OCI-LY1 (cell line): ENCODE measurements at regions not wholly inside any gene's neighbourhood (a gene's known extent, or its start where the extent isn't known, plus 50 kb on each side); places are given as distances from the start of the nearest gene placed in this dataset.

Experiments
- H2AFZ ChIP-seq: fragments of 200-600 bp; sonication (generic), shearing (Covaris generic); 2 replicates; pipeline ENCODE4 v1.6.0; 2014; ENCODE audit warnings: antibody characterized with exemption, mild to moderate bottlenecking, low read length
- H3F3A ChIP-seq: fragments of 200-600 bp; sonication (generic), shearing (Covaris generic); 2 replicates; pipeline ENCODE4 v1.6.0; 2014; ENCODE audit warnings: mild to moderate bottlenecking, antibody characterized with exemption, low read length, moderate library complexity; ENCODE audit not compliant: insufficient read depth
- H3K27ac ChIP-seq: fragments of 200-600 bp; sonication (generic); 2 replicates; pipeline ENCODE4 v1.5.1; 2014; ENCODE audit warnings: low read length, mixed run types, mild to moderate bottlenecking, low read depth; ENCODE audit not compliant: poor library complexity, severe bottlenecking
- H3K27me3 ChIP-seq: fragments of 200-600 bp; sonication (generic); 2 replicates; pipeline ENCODE4 v1.6.0; 2014; ENCODE audit warnings: antibody characterized with exemption, mild to moderate bottlenecking, low read length, moderate library complexity; ENCODE audit not compliant: insufficient read depth
- H3K36me3 ChIP-seq: fragments of 200-600 bp; sonication (generic); 2 replicates; pipeline ENCODE4 v1.6.1; 2014; ENCODE audit warnings: mild to moderate bottlenecking, antibody characterized with exemption, low read length, moderate library complexity, mixed read lengths; ENCODE audit not compliant: insufficient read depth
- H3K4me1 ChIP-seq: fragments of 200-600 bp; sonication (generic); 2 replicates; pipeline ENCODE4 v1.5.1; 2014; ENCODE audit warnings: mild to moderate bottlenecking, low read length, moderate library complexity; ENCODE audit not compliant: insufficient read depth, severe bottlenecking
- H3K4me2 ChIP-seq: fragments of 200-600 bp; sonication (generic), shearing (Covaris generic); 2 replicates; pipeline ENCODE4 v1.6.1; 2014; ENCODE audit warnings: low read length
- H3K4me3 ChIP-seq: fragments of 200-600 bp; sonication (generic); 2 replicates; pipeline ENCODE4 v1.5.1; 2014; ENCODE audit warnings: low read length, low read depth, mild to moderate bottlenecking, mixed read lengths; ENCODE audit not compliant: poor library complexity, severe bottlenecking
- H3K79me2 ChIP-seq: fragments of 200-600 bp; shearing (Covaris generic); 2 replicates; pipeline ENCODE4 v1.6.1; 2016; ENCODE audit warnings: mixed run types, low read length, mixed read lengths; ENCODE audit not compliant: insufficient read depth
- H3K9ac ChIP-seq: fragments of 200-600 bp; sonication (generic), shearing (Covaris generic); 2 replicates; pipeline ENCODE4 v1.6.1; 2014; ENCODE audit warnings: mild to moderate bottlenecking, low read length, mixed read lengths
- H3K9me2 ChIP-seq: fragments of 200-600 bp; sonication (generic), shearing (Covaris generic); 2 replicates; pipeline ENCODE4 v1.6.1; 2014; ENCODE audit warnings: low read depth, mild to moderate bottlenecking, low read length, mixed read lengths
- H3K9me3 ChIP-seq: fragments of 200-600 bp; shearing (Covaris generic); 2 replicates; pipeline ENCODE4 v1.6.1; 2014; ENCODE audit warnings: low read length, mixed read lengths
- H4K20me1 ChIP-seq: fragments of 200-600 bp; sonication (generic), shearing (Covaris generic); 2 replicates; pipeline ENCODE4 v1.6.0; 2016; ENCODE audit warnings: mild to moderate bottlenecking, low read length; ENCODE audit not compliant: insufficient read depth
- CTCF ChIP-seq: fragments of 200-600 bp; sonication (generic), shearing (Covaris generic); IDR thresholded peaks from 2 replicates; pipeline ENCODE4 v1.5.1; 2017; ENCODE audit warnings: mild to moderate bottlenecking, antibody characterized with exemption, low read length, moderate library complexity, mixed read lengths
- EZH2 ChIP-seq: fragments of 200-600 bp; sonication (generic), shearing (Covaris generic); IDR thresholded peaks from 2 replicates; pipeline ENCODE4 v1.8.0; 2017; ENCODE audit warnings: borderline replicate concordance, mixed run types, mild to moderate bottlenecking, antibody characterized with exemption, low read length, moderate library complexity, mixed read lengths

- Histone ChIP-seq H3K4me1 (peaks cover 13% of the 10 kb centered on the region), H3K9ac (no peak overlapping the region), H3K36me3 (no peaks in the 10 kb centered on the region), H3K27me3 (no peaks in the 10 kb centered on the region), H3K4me2 (peak overlapping the region; percentile 38), H2AFZ (peak overlapping the region; percentile 94; the same call in 1 of the 2 replicates), H3K27ac (peak overlapping the region; percentile 29), H4K20me1 (no peaks in the 10 kb centered on the region), H3K9me3 (no peaks in the 10 kb centered on the region), H3K4me3 (peak overlapping the region; percentile 11), H3K79me2 (no peaks in the 10 kb centered on the region), H3F3A (no peaks in the 10 kb centered on the region), H3K9me2 (no peaks in the 10 kb centered on the region)
- no peak for TF ChIP-seq CTCF
- TF ChIP-seq EZH2 = no peak
Observed at GRCh38 chr10:56880606-56881005, 519.5 kb upstream of the ZWINT start.

GRCh38 chr10:56874950-56875349 lies 513.9 kb upstream of the ZWINT start:
- TF ChIP-seq EZH2 = no peak
- no peak for TF ChIP-seq CTCF
- H4K20me1 ChIP-seq = no peaks in the 10 kb centered on the region
- H3K27me3 ChIP-seq = no peaks in the 10 kb centered on the region
- H3K4me1 ChIP-seq = no peaks in the 10 kb centered on the region
- no peak overlapping the region for H3K4me3 ChIP-seq
- no peaks in the 10 kb centered on the region for H3F3A ChIP-seq
- no peak overlapping the region for H3K9ac ChIP-seq
- no peaks in the 10 kb centered on the region for H3K36me3 ChIP-seq
- H3K9me2 ChIP-seq = no peaks in the 10 kb centered on the region
- no peak overlapping the region for H3K4me2 ChIP-seq
- H3K27ac ChIP-seq = no peak overlapping the region
- no peaks in the 10 kb centered on the region for H3K79me2 ChIP-seq
- no peaks in the 10 kb centered on the region for H3K9me3 ChIP-seq
- no peak overlapping the region for H2AFZ ChIP-seq

- no peaks in the 10 kb centered on the region for H3F3A ChIP-seq
Observed at GRCh38 chr10:56871160-56871668, 510.2 kb upstream of the ZWINT start.

More at GRCh38 chr10:56871160-56871668, 510.2 kb upstream of the ZWINT start:
- H2AFZ ChIP-seq = no peak overlapping the region
- H3K27ac ChIP-seq = no peak overlapping the region
- no peak for TF ChIP-seq CTCF
- TF ChIP-seq EZH2 = no peak
- H3K36me3 ChIP-seq = no peaks in the 10 kb centered on the region
- no peak overlapping the region for H3K4me2 ChIP-seq
- no peaks in the 10 kb centered on the region for H3K9me2 ChIP-seq
- H3K9me3 ChIP-seq = no peaks in the 10 kb centered on the region
- H3K4me3 ChIP-seq = no peak overlapping the region
- H3K9ac ChIP-seq = no peak overlapping the region
- H3K4me1 ChIP-seq = peaks cover 11% of the 10 kb centered on the region
- H4K20me1 ChIP-seq = no peaks in the 10 kb centered on the region
- H3K79me2 ChIP-seq = no peaks in the 10 kb centered on the region
- no peaks in the 10 kb centered on the region for H3K27me3 ChIP-seq
